HepG2 (cell line): ENCODE measurements at regions not wholly inside any gene's neighbourhood (a gene's known extent, or its start where the extent isn't known, plus 50 kb on each side); places are given as distances from the start of the nearest gene placed in this dataset.

ENCODE experiments used
- ATAC-seq: fragments of 200-7000 bp; cut with Tn5 transposase; 3 replicates; pipeline ENCODE4 v1.9.1; 2020; ENCODE audit warnings: mild to moderate bottlenecking, moderate library complexity
- BruUV-seq: library from RNA; stranded (reverse); fragments of 400-500 nt; replicated peaks from 2 replicates; lab custom pipeline; 2021; lab: Mats Ljungman, UMichigan
- CTCF ChIA-PET: fragments of 300-600 bp; formaldehyde crosslinking; extraction: SDS; loops from one replicate; lab custom pipeline; 2021; ENCODE audit warnings: low total read pairs, inconsistent platforms, low intra/inter-chr PET ratio; lab: Yijun Ruan, JAX
- POLR2A ChIA-PET: fragments of 350-600 bp; sonication (Branson Sonifier 250); formaldehyde crosslinking; loops from one replicate; lab custom pipeline; 2020; ENCODE audit warnings: antibody characterized with exemption, inconsistent platforms; lab: Yijun Ruan, JAX
- DNase-seq: peaks from one replicate; pipeline ENCODE4 v3.0.0-alpha.2; 2015; ENCODE audit warnings: low spot score
- FAIRE-seq: peaks from 3 replicates; lab custom pipeline; 2011; peaks lifted over from hg19 to GRCh38; lab: Jason Lieb, UNC
- H2AFZ ChIP-seq: one replicate; pipeline ENCODE4 v1.6.1; 2011; ENCODE audit warnings: low read length, inconsistent platforms
- H3K27ac ChIP-seq: fragments of 300-600 bp; 3 replicates; pipeline ENCODE4 v1.8.0; 2011; ENCODE audit warnings: mixed run types, mild to moderate bottlenecking, mixed read lengths, low read length, inconsistent platforms; ENCODE audit not compliant: insufficient read depth; ENCODE audit errors: extremely low read length
- H3K27me3 ChIP-seq, 2 experiments: fragments of 200-600 bp in 1 of 2; 2 replicates in 1 of 2; 3 replicates in 1 of 2; pipeline versions ENCODE4 v1.6.0 to v1.8.0; 2011; ENCODE audit warnings: low read length in 2 of 2, mild to moderate bottlenecking in 2 of 2, moderate library complexity in 2 of 2, inconsistent platforms in 1 of 2; ENCODE audit not compliant: insufficient read depth in 2 of 2, control insufficient read depth in 1 of 2
- H3K36me3 ChIP-seq, 2 experiments: fragments of 200-600 bp in 1 of 2; replicated peaks in 1 of 2; 2 replicates in 1 of 2; 3 replicates in 1 of 2; pipeline versions ENCODE4 v1.5.1 to v1.8.0; 2011; ENCODE audit warnings: low read length in 2 of 2, inconsistent platforms in 1 of 2; ENCODE audit not compliant: insufficient read depth in 2 of 2, control insufficient read depth in 1 of 2
- H3K4me1 ChIP-seq: 2 replicates; pipeline ENCODE4 v1.5.1; 2012; ENCODE audit warnings: low read length, inconsistent platforms; ENCODE audit not compliant: insufficient read depth
- H3K4me2 ChIP-seq: 2 replicates; pipeline ENCODE4 v1.6.0; 2011; ENCODE audit warnings: low read depth, low read length, inconsistent platforms
- H3K4me3 ChIP-seq, 3 experiments: fragments of 200-600 bp in 1 of 3; sonication (generic), shearing (Covaris generic) in 1 of 3; replicated peaks in 1 of 3; 2 replicates each; pipeline ENCODE4 v1.5.1; 2011 to 2016; ENCODE audit warnings: low read length in 3 of 3, inconsistent platforms in 2 of 3, low read depth in 2 of 3, mild to moderate bottlenecking in 2 of 3, control low read depth in 1 of 3, mixed read lengths in 1 of 3; ENCODE audit not compliant: insufficient read depth in 1 of 3
- H3K79me2 ChIP-seq: one replicate; pipeline ENCODE4 v1.6.1; 2011; ENCODE audit warnings: low read length, inconsistent platforms; ENCODE audit not compliant: insufficient read depth
- H3K9ac ChIP-seq: 2 replicates; pipeline ENCODE4 v1.6.0; 2011; ENCODE audit warnings: mild to moderate bottlenecking, low read depth, low read length, inconsistent platforms; ENCODE audit not compliant: insufficient read depth
- H3K9me3 ChIP-seq: 2 replicates; pipeline ENCODE4 v1.5.1; 2012; ENCODE audit warnings: mild to moderate bottlenecking, low read length
- H4K20me1 ChIP-seq: 2 replicates; pipeline ENCODE4 v1.6.0; 2011; ENCODE audit warnings: inconsistent platforms, mild to moderate bottlenecking, low read length, moderate library complexity; ENCODE audit not compliant: insufficient read depth
- BCLAF1 ChIP-seq: fragments of 450-650 bp; IDR thresholded peaks from 2 replicates; pipeline ENCODE4 v1.6.1; 2017; ENCODE audit warnings: mild to moderate bottlenecking
- BRF2 ChIP-seq: sonication (generic); formaldehyde crosslinking; IDR thresholded peaks from 2 replicates; pipeline ENCODE4 v1.8.1; 2022; ENCODE audit warnings: mild to moderate bottlenecking, missing genetic modification reagents
- DBP ChIP-seq: sonication (generic); formaldehyde crosslinking; IDR thresholded peaks from 2 replicates; pipeline ENCODE4 v1.4.0; 2020; ENCODE audit warnings: missing genetic modification reagents; ENCODE audit errors: not compliant biosample characterization
- PLRG1 ChIP-seq: fragments of 450-650 bp; conservative IDR thresholded peaks from 2 replicates; pipeline ENCODE4 v1.6.1; 2016
- POLR2A ChIP-seq, 2 experiments: IDR thresholded peaks; 2 replicates each; pipeline ENCODE4 v1.6.1; 2011; ENCODE audit warnings: low read depth in 2 of 2, low read length in 2 of 2, mild to moderate bottlenecking in 1 of 2, moderate library complexity in 1 of 2; ENCODE audit not compliant: insufficient read depth in 1 of 2
- STAG1 ChIP-seq: sonication (generic); formaldehyde crosslinking; IDR thresholded peaks from 2 replicates; pipeline ENCODE4 v1.4.0; 2020; ENCODE audit warnings: missing genetic modification reagents
- TBP ChIP-seq: sonication (generic); formaldehyde crosslinking; IDR thresholded peaks from 2 replicates; pipeline ENCODE4 v1.5.0; 2020; ENCODE audit warnings: missing genetic modification reagents
- TEAD3 ChIP-seq: optimal IDR thresholded peaks from 2 replicates; pipeline ENCODE3; 2016; ENCODE audit warnings: borderline replicate concordance
- ZNF124 ChIP-seq: sonication (generic); formaldehyde crosslinking; IDR thresholded peaks from 2 replicates; pipeline ENCODE4 v1.4.0; 2020; ENCODE audit warnings: missing genetic modification reagents
- ZNF44 ChIP-seq: sonication (generic); formaldehyde crosslinking; IDR thresholded peaks from 2 replicates; pipeline ENCODE4 v1.5.1; 2020; ENCODE audit warnings: mild to moderate bottlenecking, missing genetic modification reagents
- ZNF496 ChIP-seq: sonication (generic); formaldehyde crosslinking; IDR thresholded peaks from 2 replicates; pipeline ENCODE4 v1.8.1; 2023; ENCODE audit warnings: mild to moderate bottlenecking, moderate library complexity, missing genetic modification reagents; ENCODE audit not compliant: insufficient replicate concordance
- ZNF607 ChIP-seq: sonication (generic); formaldehyde crosslinking; IDR thresholded peaks from 2 replicates; pipeline ENCODE4 v1.5.1; 2020; ENCODE audit warnings: missing genetic modification reagents, mild to moderate bottlenecking, borderline replicate concordance
- ZNF740 ChIP-seq: sonication (generic); formaldehyde crosslinking; IDR thresholded peaks from 2 replicates; pipeline ENCODE4 v1.4.0; 2020; ENCODE audit warnings: missing genetic modification reagents
- ZNF792 ChIP-seq: IDR thresholded peaks from 2 replicates; pipeline ENCODE4 v1.6.1; 2016
- WGBS: methylation state at CpG from one replicate; pipeline ENCODE4 v1.1.6; 2017; ENCODE audit warnings: low lambda C conversion rate; 5-methylcytosine and 5-hydroxymethylcytosine counted together
- in situ Hi-C: cut with HindIII; loops from 2 replicates; pipeline ENCODE4 v1.10.0; 2017; ENCODE audit warnings: low pct_unique_long_range_greater_than_20kb; ENCODE audit not compliant: extremely low pct_ligation_motif_present
- intact Hi-C: fragments of 100-400 bp; cut with micrococcal nuclease; formaldehyde crosslinking; loops from one replicate; pipeline ENCODE4 v1.10.0; 2022; ENCODE audit not compliant: unreplicated experiment
- TF ChIP-seq, protein P1 (sequence below): sonication (generic); formaldehyde crosslinking; IDR thresholded peaks from 2 replicates; pipeline ENCODE4 v1.4.0; 2020; ENCODE audit warnings: mild to moderate bottlenecking, low read depth, missing genetic modification reagents

GRCh38 chr5:115070737-115071136, 99.0 kb downstream of the TRIM36 start (continued):
- TF ChIP-seq BRF2 (CRISPR knock-in tag) (no peak), ZNF607 (CRISPR knock-in tag) (no peak), PLRG1 (no peak), ZNF496 (CRISPR knock-in tag) (no peak), DBP (CRISPR knock-in tag) (no peak)
- TF ChIP-seq, protein P1, sequence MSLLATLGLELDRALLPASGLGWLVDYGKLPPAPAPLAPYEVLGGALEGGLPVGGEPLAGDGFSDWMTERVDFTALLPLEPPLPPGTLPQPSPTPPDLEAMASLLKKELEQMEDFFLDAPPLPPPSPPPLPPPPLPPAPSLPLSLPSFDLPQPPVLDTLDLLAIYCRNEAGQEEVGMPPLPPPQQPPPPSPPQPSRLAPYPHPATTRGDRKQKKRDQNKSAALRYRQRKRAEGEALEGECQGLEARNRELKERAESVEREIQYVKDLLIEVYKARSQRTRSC (CRISPR knock-in tag) = no peak

DNA sequence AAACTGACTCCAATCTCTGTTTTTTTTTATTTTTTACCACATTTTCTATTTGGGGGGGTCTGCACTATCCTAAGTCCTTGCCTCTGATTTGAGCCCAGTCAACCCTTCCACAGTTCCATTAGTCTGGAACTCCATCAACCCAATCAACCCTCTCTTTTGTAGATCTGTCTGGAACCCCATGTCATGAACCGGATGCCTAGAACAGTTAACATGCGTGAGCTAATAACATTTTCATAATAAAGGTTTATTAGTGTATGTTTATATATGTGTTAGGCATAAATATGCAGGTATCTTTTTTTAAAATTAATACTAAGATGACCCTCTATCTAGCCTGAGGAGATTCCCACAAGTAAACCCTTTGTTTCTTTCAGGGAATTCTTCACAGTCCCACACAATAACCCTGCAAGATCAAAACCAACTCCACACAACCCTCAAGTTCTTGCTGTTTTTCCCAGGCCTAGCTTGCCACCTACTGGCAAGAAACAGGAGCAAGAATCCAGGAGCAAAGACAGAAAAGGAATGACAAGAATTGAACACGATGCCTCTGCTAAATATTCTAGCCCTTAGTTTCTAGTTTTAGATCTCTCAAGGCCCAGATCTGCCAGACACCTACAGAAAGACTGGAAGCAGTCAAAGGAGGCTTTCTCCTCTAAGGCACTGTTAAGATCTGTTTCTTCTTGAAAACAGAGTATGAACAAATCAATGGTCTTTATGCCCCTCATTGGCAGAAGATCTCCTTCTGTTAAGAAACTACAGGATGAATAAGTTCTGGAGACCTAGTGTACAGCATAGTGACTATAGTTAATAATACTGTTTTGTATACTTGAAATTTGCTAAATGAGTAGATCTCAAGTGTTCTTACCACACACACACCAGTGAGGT, 100.4 kb downstream of the TRIM36 start:
- no TSS peak for BruUV-seq
- CTCF ChIA-PET = interaction anchor here (1.1 to 1.6 kb wide), 2 partner anchors 266 to 1390 kb away, joined by 4 to 6 read pairs; no protein-coding TSS in a partner anchor
- intact Hi-C loops (loop anchor here (1.0 to 5.0 kb wide), 4 partner anchors 171 to 1457 kb away; no protein-coding TSS in a partner anchor), in situ Hi-C loops (loop anchor here (10.0 to 25.0 kb wide), 3 partner anchors 282 to 1457 kb away; no protein-coding TSS in a partner anchor)
- no peak overlapping the region for H3K9ac ChIP-seq
- DNase-seq = peak; percentile 64
- no peak overlapping the region for H3K27ac ChIP-seq
- no peaks in the 10 kb centered on the region for H4K20me1 ChIP-seq
- no peaks in the 10 kb centered on the region for H3K36me3 ChIP-seq
- peak overlapping the region; percentile 89 for H3K4me2 ChIP-seq
- no peak overlapping the region for H2AFZ ChIP-seq
- POLR2A ChIA-PET = interaction anchor here (0.7 to 1.8 kb wide), 3 partner anchors 15 to 192 kb away, joined by 3 to 26 read pairs (median 3); no protein-coding TSS in a partner anchor
- peak; percentile 87 for FAIRE-seq
- 43% methylated on average over 3 of the region's 3 CpGs for WGBS
- no peaks in the 10 kb centered on the region for H3K9me3 ChIP-seq
- no peaks in the 10 kb centered on the region for H3K79me2 ChIP-seq
- peak overlapping the region; percentile 50 to 67 (median 54); a peak in 4 of 6 replicates for H3K4me3 ChIP-seq
- peak; percentile 81 for ATAC-seq
- H3K4me1 ChIP-seq = peaks cover 11% of the 10 kb centered on the region
- no peaks in the 10 kb centered on the region for H3K27me3 ChIP-seq
- TF ChIP-seq ZNF44 (CRISPR knock-in tag) (no peak), ZNF792 (CRISPR knock-in tag) (no peak), TEAD3 (peak; percentile 29), TBP (CRISPR knock-in tag) (no peak), BCLAF1 (no peak), ZNF740 (CRISPR knock-in tag) (no peak), ZNF124 (CRISPR knock-in tag) (no peak), POLR2A (IDR thresholded peaks at IDR 0.05; ENCODE audit: insufficient read depth in 1 of 2, low read depth in 2 of 2, low read length in 2 of 2) (no peak), STAG1 (CRISPR knock-in tag) (peak; percentile 81)
